T-helper 2 cell treated with Interferon-gamma antibody and Interleukin-4, amounts not matched to agents 5 μg/mL and 100 μg/mL, for 36 hours (primary cell): ENCODE measurements at regions not wholly inside any gene's neighbourhood (a gene's known extent, or its start where the extent isn't known, plus 50 kb on each side); places are given as distances from the start of the nearest gene placed in this dataset.
"Not testable (repeated sequence)": the region's sequence is repeated elsewhere in the genome, so short reads cannot be mapped to it uniquely, and the experiment has no call there.

Experiments used
- DNase-seq: peaks from one replicate; pipeline ENCODE4 v3.0.0; 2021; ENCODE audit warnings: low spot score
- H3K27ac Mint-ChIP-seq: one replicate; pipeline ENCODE4 v1.8.0; 2021; ENCODE audit warnings: mild to moderate bottlenecking, mixed read lengths
- H3K27me3 Mint-ChIP-seq: one replicate; pipeline ENCODE4 v1.8.0; 2021; ENCODE audit warnings: low read depth, mixed read lengths
- H3K36me3 Mint-ChIP-seq: one replicate; pipeline ENCODE4 v1.8.0; 2021; ENCODE audit warnings: low read depth, mixed read lengths
- H3K4me1 Mint-ChIP-seq: one replicate; pipeline ENCODE4 v1.8.0; 2021; ENCODE audit warnings: low read depth, mixed read lengths
- H3K4me3 Mint-ChIP-seq: one replicate; pipeline ENCODE4 v1.8.0; 2022; ENCODE audit warnings: mild to moderate bottlenecking, moderate library complexity, mixed read lengths
- H3K9me3 Mint-ChIP-seq: one replicate; pipeline ENCODE4 v1.8.0; 2021; ENCODE audit warnings: mixed read lengths

DNA sequence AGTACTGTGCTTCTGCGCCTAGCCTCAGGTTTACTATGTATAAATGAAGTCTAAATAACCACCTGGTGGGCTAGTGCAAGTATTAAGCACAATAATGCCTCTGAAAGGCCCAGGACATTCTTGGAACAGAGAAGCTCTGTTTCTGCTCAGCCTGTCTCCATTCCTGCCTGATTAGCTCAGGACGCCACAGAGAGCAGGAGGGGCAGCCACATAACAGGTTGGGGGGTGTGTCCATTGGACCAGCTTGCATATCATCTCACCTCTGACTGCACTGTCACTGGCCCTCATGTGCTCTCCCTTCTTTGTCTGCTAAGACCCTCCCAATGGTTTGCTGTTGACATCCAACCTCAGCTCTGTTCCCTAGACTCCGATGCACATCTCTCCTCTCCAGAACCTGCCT is 52.8 kb upstream of the IKZF1 start:
- H3K27ac Mint-ChIP-seq = no peak overlapping the region
- DNase-seq = no peak
- peaks cover 28% of the 10 kb centered on the region for H3K9me3 Mint-ChIP-seq
- H3K4me1 Mint-ChIP-seq = peaks cover 4% of the 10 kb centered on the region
- no peak overlapping the region for H3K4me3 Mint-ChIP-seq
- peaks cover 9% of the 10 kb centered on the region for H3K36me3 Mint-ChIP-seq
- H3K27me3 Mint-ChIP-seq = no peaks in the 10 kb centered on the region

GRCh38 chr7:50246551-50246950 is 58.0 kb upstream of the IKZF1 start:
- H3K9me3 Mint-ChIP-seq = peaks cover 38% of the 10 kb centered on the region
- H3K27me3 Mint-ChIP-seq = no peaks in the 10 kb centered on the region
- H3K4me3 Mint-ChIP-seq = no peak overlapping the region
- peaks cover 6% of the 10 kb centered on the region for H3K4me1 Mint-ChIP-seq
- H3K36me3 Mint-ChIP-seq = peaks cover 28% of the 10 kb centered on the region
- DNase-seq = no peak
- no peak overlapping the region for H3K27ac Mint-ChIP-seq

DNA sequence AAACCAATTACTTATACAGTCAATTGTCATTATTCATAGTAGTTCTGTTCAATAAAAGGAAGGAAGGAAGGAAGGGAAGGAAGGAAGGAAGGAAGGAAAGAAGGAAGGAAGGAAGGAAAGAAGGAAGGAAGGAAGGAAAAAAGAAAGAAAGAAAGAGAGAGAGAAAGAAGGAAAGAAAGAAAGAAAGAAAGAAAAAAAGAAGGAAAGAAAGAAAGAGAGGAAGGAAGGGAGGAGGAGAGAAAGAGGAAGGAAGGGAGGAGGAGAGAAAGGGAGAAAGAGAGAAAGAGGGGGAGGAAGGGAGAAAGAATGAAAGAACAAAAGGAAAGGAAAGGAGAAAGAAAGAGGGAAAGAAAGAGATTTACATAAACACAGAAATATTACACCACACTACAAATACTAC is 62.4 kb upstream of the IKZF1 start:
- not testable (repeated sequence) for H3K27me3 Mint-ChIP-seq, DNase-seq, H3K27ac Mint-ChIP-seq, H3K4me3 Mint-ChIP-seq
- H3K9me3 Mint-ChIP-seq = peaks cover 50% of the 10 kb centered on the region
- H3K4me1 Mint-ChIP-seq = peaks cover 13% of the 10 kb centered on the region
- peaks cover 33% of the 10 kb centered on the region for H3K36me3 Mint-ChIP-seq

GRCh38 chr7:50240699-50241098 is 63.8 kb upstream of the IKZF1 start:
- not testable (repeated sequence) for DNase-seq, H3K27ac Mint-ChIP-seq, H3K4me3 Mint-ChIP-seq, H3K27me3 Mint-ChIP-seq
- peaks cover 29% of the 10 kb centered on the region for H3K36me3 Mint-ChIP-seq
- H3K4me1 Mint-ChIP-seq = peaks cover 19% of the 10 kb centered on the region
- peaks cover 52% of the 10 kb centered on the region for H3K9me3 Mint-ChIP-seq

GRCh38 chr7:50229964-50230363 is 74.6 kb upstream of the IKZF1 start:
- no peak overlapping the region for H3K4me3 Mint-ChIP-seq
- H3K4me1 Mint-ChIP-seq = peaks cover 40% of the 10 kb centered on the region
- H3K27me3 Mint-ChIP-seq = no peaks in the 10 kb centered on the region
- no peak for DNase-seq
- peaks cover 29% of the 10 kb centered on the region for H3K36me3 Mint-ChIP-seq
- H3K9me3 Mint-ChIP-seq = peaks cover 28% of the 10 kb centered on the region
- H3K27ac Mint-ChIP-seq = no peak overlapping the region

GRCh38 chr7:50228148-50228547 is 76.4 kb upstream of the IKZF1 start:
- peak overlapping the region; percentile 85 for H3K27ac Mint-ChIP-seq
- no peak for DNase-seq
- H3K9me3 Mint-ChIP-seq = peaks cover 37% of the 10 kb centered on the region
- peaks cover 24% of the 10 kb centered on the region for H3K36me3 Mint-ChIP-seq
- peak overlapping the region; percentile 67 for H3K4me3 Mint-ChIP-seq
- H3K27me3 Mint-ChIP-seq = no peaks in the 10 kb centered on the region
- H3K4me1 Mint-ChIP-seq = peaks cover 40% of the 10 kb centered on the region

- DNase-seq = no peak
- H3K36me3 Mint-ChIP-seq = peaks cover 26% of the 10 kb centered on the region
- peaks cover 32% of the 10 kb centered on the region for H3K9me3 Mint-ChIP-seq
- H3K27ac Mint-ChIP-seq = peak overlapping the region; percentile 85
- peaks cover 40% of the 10 kb centered on the region for H3K4me1 Mint-ChIP-seq
- H3K27me3 Mint-ChIP-seq = no peaks in the 10 kb centered on the region
- H3K4me3 Mint-ChIP-seq = peak overlapping the region; percentile 67
These were observed 76.8 kb upstream of the IKZF1 start for GRCh38 chr7:50227726-50228125.

GRCh38 chr7:50226669-50227068 is 77.8 kb upstream of the IKZF1 start:
- peaks cover 26% of the 10 kb centered on the region for H3K36me3 Mint-ChIP-seq
- peak overlapping the region; percentile 80 for H3K27ac Mint-ChIP-seq
- no peaks in the 10 kb centered on the region for H3K27me3 Mint-ChIP-seq
- H3K4me1 Mint-ChIP-seq = peaks cover 40% of the 10 kb centered on the region
- peaks cover 39% of the 10 kb centered on the region for H3K9me3 Mint-ChIP-seq
- peak overlapping the region; percentile 57 for H3K4me3 Mint-ChIP-seq
- peak; percentile 53 for DNase-seq

GRCh38 chr7:50226145-50226544 is 78.4 kb upstream of the IKZF1 start:
- Mint-ChIP-seq H3K27me3 (no peaks in the 10 kb centered on the region), H3K36me3 (peaks cover 26% of the 10 kb centered on the region), H3K4me1 (peaks cover 40% of the 10 kb centered on the region), H3K9me3 (peaks cover 43% of the 10 kb centered on the region), H3K27ac (peak overlapping the region; percentile 80), H3K4me3 (peak overlapping the region; percentile 57)
- DNase-seq = no peak

GRCh38 chr7:50221433-50221832 is 83.1 kb upstream of the IKZF1 start:
- Mint-ChIP-seq H3K4me1 (peaks cover 31% of the 10 kb centered on the region), H3K27me3 (no peaks in the 10 kb centered on the region), H3K9me3 (peaks cover 29% of the 10 kb centered on the region), H3K27ac (no peak overlapping the region), H3K36me3 (peaks cover 21% of the 10 kb centered on the region), H3K4me3 (no peak overlapping the region)
- DNase-seq = no peak

DNA sequence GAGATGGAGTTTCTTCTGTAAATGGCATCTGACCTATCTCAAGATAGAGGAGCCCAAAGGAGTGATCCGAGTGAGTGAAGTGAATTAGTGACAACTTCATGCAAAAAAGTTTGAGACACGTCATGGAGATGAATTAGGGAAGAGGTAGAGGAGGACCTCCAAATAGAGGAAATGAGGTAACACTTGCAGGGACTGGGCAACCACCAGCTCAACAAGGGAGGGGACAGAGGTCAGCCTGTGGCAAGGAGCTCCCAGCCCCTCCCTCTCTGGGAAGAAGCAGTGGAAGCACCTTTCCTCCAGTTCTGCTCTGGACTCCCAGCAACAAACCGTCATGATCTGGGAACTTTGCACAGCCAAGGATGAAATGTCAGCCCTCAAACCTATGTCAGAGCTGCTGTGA is 83.5 kb upstream of the IKZF1 start:
- peaks cover 29% of the 10 kb centered on the region for H3K9me3 Mint-ChIP-seq
- no peak overlapping the region for H3K4me3 Mint-ChIP-seq
- H3K27me3 Mint-ChIP-seq = no peaks in the 10 kb centered on the region
- H3K27ac Mint-ChIP-seq = no peak overlapping the region
- H3K36me3 Mint-ChIP-seq = peaks cover 21% of the 10 kb centered on the region
- no peak for DNase-seq
- H3K4me1 Mint-ChIP-seq = peaks cover 31% of the 10 kb centered on the region

DNA sequence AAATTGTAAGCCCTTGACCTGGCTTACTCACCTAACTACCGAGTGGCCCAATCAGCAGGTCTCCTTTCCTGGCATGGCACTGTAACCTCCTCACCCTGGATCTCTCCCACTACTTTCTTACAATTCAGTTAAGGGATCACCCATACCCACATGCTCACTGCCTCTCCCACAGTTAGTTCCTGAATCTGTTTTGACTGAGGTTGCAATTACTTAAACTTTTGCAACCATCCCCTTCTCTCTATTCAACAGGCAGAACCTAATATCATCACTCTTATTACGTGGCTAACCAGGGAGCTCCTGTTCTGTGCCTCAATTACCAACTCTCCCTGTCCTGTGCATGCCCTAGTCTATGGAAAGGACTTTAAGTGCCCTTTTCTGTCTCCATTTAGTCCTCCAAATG is 84.2 kb upstream of the IKZF1 start:
- no peaks in the 10 kb centered on the region for H3K27me3 Mint-ChIP-seq
- no peak overlapping the region for H3K4me3 Mint-ChIP-seq
- peaks cover 30% of the 10 kb centered on the region for H3K4me1 Mint-ChIP-seq
- no peak overlapping the region for H3K27ac Mint-ChIP-seq
- peaks cover 29% of the 10 kb centered on the region for H3K9me3 Mint-ChIP-seq
- DNase-seq = no peak
- peaks cover 21% of the 10 kb centered on the region for H3K36me3 Mint-ChIP-seq

- no peaks in the 10 kb centered on the region for H3K27me3 Mint-ChIP-seq
- H3K9me3 Mint-ChIP-seq = peaks cover 18% of the 10 kb centered on the region
- no peak for DNase-seq
- H3K36me3 Mint-ChIP-seq = peaks cover 20% of the 10 kb centered on the region
- H3K4me1 Mint-ChIP-seq = peaks cover 53% of the 10 kb centered on the region
- H3K4me3 Mint-ChIP-seq = no peak overlapping the region
- H3K27ac Mint-ChIP-seq = no peak overlapping the region
These were observed 86.7 kb upstream of the IKZF1 start for GRCh38 chr7:50217821-50218281.

- Mint-ChIP-seq H3K4me3 (no peak overlapping the region), H3K4me1 (peaks cover 58% of the 10 kb centered on the region), H3K9me3 (peaks cover 17% of the 10 kb centered on the region), H3K36me3 (peaks cover 19% of the 10 kb centered on the region), H3K27me3 (no peaks in the 10 kb centered on the region), H3K27ac (no peak overlapping the region)
- DNase-seq = no peak
These were observed 87.1 kb upstream of the IKZF1 start for GRCh38 chr7:50217401-50217800.

DNA sequence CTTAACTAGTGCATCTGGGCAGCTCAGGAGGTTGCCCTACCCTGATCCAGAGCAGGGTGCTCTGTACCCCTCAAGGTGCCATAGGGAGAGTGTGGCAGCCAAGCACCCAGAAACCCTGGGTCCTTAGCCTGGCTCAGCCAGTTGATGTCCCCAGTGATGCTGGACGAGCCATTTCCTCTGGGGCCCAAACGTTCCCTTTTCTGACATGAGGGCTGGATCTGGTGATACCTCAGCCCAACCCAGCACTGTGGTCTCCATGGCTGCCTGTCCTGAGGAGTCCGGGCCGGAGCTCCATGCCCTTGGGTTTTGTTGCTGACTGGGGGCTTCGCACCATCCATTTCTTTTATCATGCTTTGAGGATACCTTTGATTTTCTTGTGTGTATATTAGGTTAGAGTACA is 87.9 kb upstream of the IKZF1 start:
- H3K27me3 Mint-ChIP-seq = no peaks in the 10 kb centered on the region
- peaks cover 65% of the 10 kb centered on the region for H3K4me1 Mint-ChIP-seq
- peaks cover 18% of the 10 kb centered on the region for H3K36me3 Mint-ChIP-seq
- DNase-seq = no peak
- H3K9me3 Mint-ChIP-seq = peaks cover 9% of the 10 kb centered on the region
- no peak overlapping the region for H3K27ac Mint-ChIP-seq
- no peak overlapping the region for H3K4me3 Mint-ChIP-seq
